ENCODE measurements at regions not wholly inside any gene's neighbourhood (a gene's known extent, or its start where the extent isn't known, plus 50 kb on each side); places are given as distances from the start of the nearest gene placed in this dataset.
"Not testable (repeated sequence)": the region's sequence is repeated elsewhere in the genome, so short reads cannot be mapped to it uniquely, and the experiment has no call there.

DNA sequence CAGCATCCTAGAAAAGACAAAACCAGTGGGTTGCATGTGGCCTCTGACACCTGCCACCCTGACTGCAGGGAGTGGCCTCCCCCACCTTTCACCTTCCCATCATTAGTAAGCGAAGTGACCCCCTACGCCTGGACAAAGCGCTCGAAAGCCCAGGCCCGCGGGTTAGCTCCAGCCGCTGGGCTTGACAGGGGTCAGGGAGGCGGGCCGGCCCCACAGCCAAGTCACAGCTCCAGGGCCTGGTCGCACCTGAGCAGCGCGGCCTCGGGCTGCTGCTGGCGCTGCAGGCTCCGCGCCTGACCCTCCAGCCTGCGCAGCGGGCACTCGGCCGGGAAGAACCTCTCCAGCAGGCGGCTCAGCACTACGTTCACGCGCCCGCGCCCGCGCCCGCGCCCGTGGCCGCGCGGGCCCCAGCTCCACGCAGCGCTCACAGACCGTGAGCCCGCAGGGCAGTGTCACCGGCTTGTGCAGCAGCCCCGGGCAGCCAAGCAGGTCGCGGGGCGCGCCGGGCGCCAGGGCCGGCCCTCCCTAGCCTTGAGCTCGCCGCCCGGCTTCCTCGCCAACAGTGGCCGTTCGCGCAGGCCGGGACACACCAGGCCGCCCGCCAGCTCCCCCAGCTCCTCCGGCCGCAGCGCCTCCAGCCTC lies 93.3 kb downstream of the POTEC start:
- TF ChIP-seq EZH2 (IDR thresholded peaks at IDR 0.05; ENCODE audit: borderline replicate concordance, low read depth, low read length, severe bottlenecking); POLR2A (IDR thresholded peaks at IDR 0.05; ENCODE audit: low read depth, low read length): not testable (repeated sequence)
- TF ChIP-seq, protein P1, sequence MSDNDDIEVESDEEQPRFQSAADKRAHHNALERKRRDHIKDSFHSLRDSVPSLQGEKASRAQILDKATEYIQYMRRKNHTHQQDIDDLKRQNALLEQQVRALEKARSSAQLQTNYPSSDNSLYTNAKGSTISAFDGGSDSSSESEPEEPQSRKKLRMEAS (IDR thresholded peaks at IDR 0.05; ENCODE audit: insufficient read depth, insufficient read length): not testable (repeated sequence)

All from endothelial cell of umbilical vein (primary cell).